NCI-H2171 (cell line): ENCODE measurements at regions not wholly inside any gene's neighbourhood (a gene's known extent, or its start where the extent isn't known, plus 50 kb on each side); places are given as distances from the start of the nearest gene placed in this dataset.

Experiments
- DNase-seq: peaks from one replicate; lab custom pipeline; 2025; lab: John Stamatoyannopoulos, UW

- no peak for DNase-seq
Measured at GRCh38 chrX:69362856-69363255, 141.3 kb upstream of the NALF2 start.

GRCh38 chrX:69362354-69362753, 141.8 kb upstream of the NALF2 start:
- no peak for DNase-seq

GRCh38 chrX:69361311-69361845, 142.7 kb upstream of the NALF2 start:
- no peak for DNase-seq

- no peak for DNase-seq
Measured at GRCh38 chrX:69357317-69357716, 146.8 kb upstream of the NALF2 start.

GRCh38 chrX:69324851-69325250, 159.6 kb upstream of the PJA1 start:
- DNase-seq, result no peak

- DNase-seq, result no peak
Measured at GRCh38 chrX:69323786-69324720, 158.8 kb upstream of the PJA1 start.

GRCh38 chrX:69321789-69322188, 156.5 kb upstream of the PJA1 start:
- DNase-seq, result no peak

GRCh38 chrX:69321006-69321655, 155.9 kb upstream of the PJA1 start:
- no peak for DNase-seq

GRCh38 chrX:69320116-69320515, 154.9 kb upstream of the PJA1 start:
- no peak for DNase-seq

- no peak for DNase-seq
Measured at GRCh38 chrX:69319376-69319775, 154.1 kb upstream of the PJA1 start.

- DNase-seq, result no peak
Measured at GRCh38 chrX:69318651-69319340, 153.5 kb upstream of the PJA1 start.

GRCh38 chrX:69317721-69318120, 152.5 kb upstream of the PJA1 start:
- DNase-seq, result no peak

- DNase-seq, result no peak
Measured at GRCh38 chrX:69314436-69315348, 149.4 kb upstream of the PJA1 start.

- DNase-seq, result no peak
Measured at GRCh38 chrX:69313617-69314290, 148.5 kb upstream of the PJA1 start.

- no peak for DNase-seq
Measured at GRCh38 chrX:69311936-69312670, 146.8 kb upstream of the PJA1 start.

- no peak for DNase-seq
Measured at GRCh38 chrX:69309074-69309792, 144.0 kb upstream of the PJA1 start.

GRCh38 chrX:69307756-69308155, 142.5 kb upstream of the PJA1 start:
- no peak for DNase-seq

- DNase-seq, result no peak
Measured at GRCh38 chrX:69307029-69307428, 141.8 kb upstream of the PJA1 start.

- no peak for DNase-seq
Measured at GRCh38 chrX:69306063-69306404, 140.8 kb upstream of the PJA1 start.
